Left ventricle myocardium inferior (tissue), 1 donor: ENCODE measurements at regions not wholly inside any gene's neighbourhood (a gene's known extent, or its start where the extent isn't known, plus 50 kb on each side); places are given as distances from the start of the nearest gene placed in this dataset.

ENCODE experiments used
- DNase-seq: peaks from one replicate; pipeline ENCODE4 v3.0.0-alpha.2; 2020
- H3K27ac ChIP-seq: fragments of 200-600 bp; replicated peaks from 2 replicates; pipeline ENCODE4 v1.8.0; 2021
- H3K27me3 ChIP-seq: fragments of 200-600 bp; 2 replicates; pipeline ENCODE4 v1.8.0; 2021; ENCODE audit warnings: low read depth
- H3K36me3 ChIP-seq: fragments of 200-600 bp; 2 replicates; pipeline ENCODE4 v1.8.0; 2021
- H3K4me1 ChIP-seq: fragments of 200-600 bp; 2 replicates; pipeline ENCODE4 v1.8.0; 2021
- H3K4me3 ChIP-seq: fragments of 200-600 bp; 2 replicates; pipeline ENCODE4 v1.8.0; 2021; ENCODE audit warnings: mild to moderate bottlenecking, moderate library complexity
- H3K9me3 ChIP-seq: fragments of 200-600 bp; replicated peaks from 2 replicates; pipeline ENCODE4 v1.8.0; 2021
- intact Hi-C: fragments of 100-400 bp; cut with micrococcal nuclease; formaldehyde crosslinking; loops from one replicate; pipeline ENCODE4 v1.11.0; 2022
- TF ChIP-seq, protein P1 (sequence below): fragments of 200-600 bp; IDR thresholded peaks from 2 replicates; pipeline ENCODE4 v1.8.0; 2021; ENCODE audit warnings: antibody characterized with exemption, mild to moderate bottlenecking, borderline replicate concordance
- donor health status: DM: no; HTN: yes; CAD: no; lungs with severe emphysema.

DNA sequence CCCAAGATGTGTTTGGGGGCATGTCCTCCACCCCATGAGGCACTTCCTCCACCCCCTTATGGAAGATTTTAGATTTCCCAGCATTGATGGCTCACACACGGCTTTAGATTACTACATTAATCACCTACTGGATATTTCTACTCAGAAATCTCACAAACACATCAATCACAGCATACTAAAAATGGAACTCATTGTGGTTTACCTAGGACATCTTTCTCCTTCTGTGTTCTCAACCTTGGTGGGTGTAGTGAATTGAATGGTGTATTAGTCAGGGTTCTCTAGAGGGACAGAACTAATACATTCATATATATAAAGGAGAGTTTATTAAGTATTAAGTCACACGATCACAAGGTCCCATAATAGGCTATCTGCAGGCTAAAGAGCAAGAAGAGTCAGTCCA is 82.1 kb upstream of the CYRIA start:
- TF ChIP-seq, protein P1, sequence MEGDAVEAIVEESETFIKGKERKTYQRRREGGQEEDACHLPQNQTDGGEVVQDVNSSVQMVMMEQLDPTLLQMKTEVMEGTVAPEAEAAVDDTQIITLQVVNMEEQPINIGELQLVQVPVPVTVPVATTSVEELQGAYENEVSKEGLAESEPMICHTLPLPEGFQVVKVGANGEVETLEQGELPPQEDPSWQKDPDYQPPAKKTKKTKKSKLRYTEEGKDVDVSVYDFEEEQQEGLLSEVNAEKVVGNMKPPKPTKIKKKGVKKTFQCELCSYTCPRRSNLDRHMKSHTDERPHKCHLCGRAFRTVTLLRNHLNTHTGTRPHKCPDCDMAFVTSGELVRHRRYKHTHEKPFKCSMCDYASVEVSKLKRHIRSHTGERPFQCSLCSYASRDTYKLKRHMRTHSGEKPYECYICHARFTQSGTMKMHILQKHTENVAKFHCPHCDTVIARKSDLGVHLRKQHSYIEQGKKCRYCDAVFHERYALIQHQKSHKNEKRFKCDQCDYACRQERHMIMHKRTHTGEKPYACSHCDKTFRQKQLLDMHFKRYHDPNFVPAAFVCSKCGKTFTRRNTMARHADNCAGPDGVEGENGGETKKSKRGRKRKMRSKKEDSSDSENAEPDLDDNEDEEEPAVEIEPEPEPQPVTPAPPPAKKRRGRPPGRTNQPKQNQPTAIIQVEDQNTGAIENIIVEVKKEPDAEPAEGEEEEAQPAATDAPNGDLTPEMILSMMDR, result no peak
- Histone ChIP-seq H3K4me3 (no peak overlapping the region), H3K27ac (no peak overlapping the region), H3K27me3 (no peaks in the 10 kb centered on the region), H3K9me3 (no peaks in the 10 kb centered on the region), H3K36me3 (no peaks in the 10 kb centered on the region), H3K4me1 (no peaks in the 10 kb centered on the region)
- no peak for DNase-seq
- intact Hi-C loops, result no loop called here

DNA sequence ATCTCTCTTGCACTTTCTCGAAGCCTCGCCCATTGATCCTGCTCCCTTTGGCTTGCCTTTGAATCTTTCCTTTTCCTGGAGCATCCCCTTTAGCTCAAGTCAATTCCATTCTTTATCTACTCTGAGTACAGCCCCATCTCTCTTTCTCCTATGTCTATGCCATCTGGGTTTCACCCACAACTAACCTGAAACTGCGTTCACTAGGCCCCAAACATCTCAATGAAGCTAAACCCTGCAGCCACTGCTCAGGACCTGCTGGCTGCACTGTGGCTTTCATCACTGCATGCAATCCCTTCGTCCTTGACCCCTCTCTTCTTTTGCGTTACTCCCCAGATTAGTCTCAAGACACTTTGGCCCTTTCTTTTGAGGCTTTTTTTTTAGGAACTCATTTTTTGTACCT is 81.6 kb upstream of the CYRIA start:
- H3K4me3 ChIP-seq, result no peak overlapping the region
- H3K4me1 ChIP-seq, result no peaks in the 10 kb centered on the region
- H3K27me3 ChIP-seq, result no peaks in the 10 kb centered on the region
- intact Hi-C loops, result no loop called here
- no peaks in the 10 kb centered on the region for H3K9me3 ChIP-seq
- TF ChIP-seq, protein P1, result no peak
- no peak overlapping the region for H3K27ac ChIP-seq
- no peak for DNase-seq
- H3K36me3 ChIP-seq, result no peaks in the 10 kb centered on the region

DNA sequence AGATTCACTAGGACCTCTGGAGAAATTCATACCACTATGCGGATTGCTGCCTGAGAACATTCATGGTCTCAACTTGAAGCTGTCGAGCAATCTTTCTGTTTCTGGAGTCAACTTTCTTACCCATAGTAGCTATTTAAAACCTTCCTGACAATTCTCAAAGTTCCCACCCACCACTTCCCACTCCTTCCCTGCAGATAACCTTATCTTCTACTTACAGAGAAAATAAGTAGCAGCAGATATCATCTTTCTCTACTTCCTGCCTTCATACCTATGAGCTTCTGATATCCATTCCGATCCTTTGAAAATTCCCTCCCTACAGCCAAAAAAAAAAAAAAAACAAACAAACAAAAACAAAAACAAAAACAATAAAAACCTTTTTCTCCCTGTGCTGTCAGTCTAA is 81.2 kb upstream of the CYRIA start:
- TF ChIP-seq, protein P1, result no peak
- Histone ChIP-seq H3K4me3 (no peak overlapping the region), H3K4me1 (no peaks in the 10 kb centered on the region), H3K27me3 (no peaks in the 10 kb centered on the region), H3K27ac (no peak overlapping the region), H3K9me3 (no peaks in the 10 kb centered on the region), H3K36me3 (no peaks in the 10 kb centered on the region)
- intact Hi-C loops, result no loop called here
- no peak for DNase-seq

DNA sequence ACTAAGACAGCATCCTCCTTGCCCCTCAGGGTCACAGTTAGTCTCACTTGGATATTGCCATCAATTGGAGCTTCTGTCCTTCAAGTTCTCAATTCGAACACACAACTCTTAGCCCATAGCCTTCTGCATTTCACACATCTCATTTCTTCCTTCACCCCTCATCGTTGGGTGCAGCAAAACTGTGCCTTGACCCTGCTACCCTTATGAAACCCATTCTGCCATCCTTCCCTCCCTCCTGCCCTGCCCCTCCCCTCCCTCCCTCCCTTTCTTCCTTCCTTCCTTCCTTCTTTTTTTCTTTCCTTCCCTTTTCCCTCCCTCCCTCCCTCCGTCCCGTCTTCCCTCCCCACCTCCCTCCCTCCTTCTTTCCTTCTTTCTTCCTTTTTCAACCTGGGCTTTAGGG is 80.7 kb upstream of the CYRIA start:
- H3K27me3 ChIP-seq, result no peaks in the 10 kb centered on the region
- H3K36me3 ChIP-seq, result no peaks in the 10 kb centered on the region
- intact Hi-C loops, result no loop called here
- H3K4me3 ChIP-seq, result no peak overlapping the region
- H3K27ac ChIP-seq, result no peak overlapping the region
- no peaks in the 10 kb centered on the region for H3K4me1 ChIP-seq
- no peaks in the 10 kb centered on the region for H3K9me3 ChIP-seq
- DNase-seq, result no peak
- TF ChIP-seq, protein P1, result no peak

DNA sequence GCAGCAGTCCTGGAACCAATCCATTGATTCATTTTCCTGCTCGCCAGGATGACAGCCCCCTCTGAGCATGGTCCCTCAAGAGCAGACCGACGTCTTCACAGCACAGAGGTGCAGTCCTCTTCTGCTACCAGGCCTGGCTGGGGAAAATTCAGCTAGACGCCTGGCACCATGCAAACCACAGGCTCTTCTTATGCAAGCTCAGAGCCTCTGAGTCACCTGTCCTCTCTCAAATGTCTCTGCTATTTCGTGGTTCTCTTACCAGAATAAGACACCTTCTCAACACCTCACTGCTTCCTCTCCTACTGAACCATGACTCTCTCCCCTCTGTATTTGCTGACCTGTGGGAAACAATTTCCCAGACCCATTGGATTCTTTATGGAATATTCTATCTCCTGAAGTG is 79.8 kb upstream of the CYRIA start:
- Histone ChIP-seq H3K9me3 (no peaks in the 10 kb centered on the region), H3K36me3 (no peaks in the 10 kb centered on the region), H3K4me3 (no peak overlapping the region), H3K27ac (no peak overlapping the region), H3K27me3 (no peaks in the 10 kb centered on the region), H3K4me1 (no peaks in the 10 kb centered on the region)
- intact Hi-C loops, result no loop called here
- TF ChIP-seq, protein P1, result no peak
- DNase-seq, result no peak

DNA sequence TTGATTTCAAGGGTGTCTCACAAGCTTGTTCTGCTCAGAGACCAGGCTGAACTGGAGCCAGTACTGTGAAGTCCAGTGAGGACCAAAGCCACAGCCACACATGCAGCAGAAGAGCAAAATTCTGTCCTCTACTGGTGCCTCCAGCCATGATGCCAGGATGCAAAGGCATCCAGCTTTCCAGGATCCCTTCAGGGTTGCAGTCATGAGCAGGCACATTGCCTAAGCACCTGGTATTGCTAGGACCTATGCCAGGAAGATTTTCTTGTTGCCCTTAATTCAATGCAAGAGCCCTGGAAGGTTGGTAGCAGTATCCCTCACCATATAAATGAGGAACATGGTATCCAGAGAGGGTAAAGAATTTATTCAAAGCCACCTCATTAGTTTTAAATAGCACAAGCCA is 78.9 kb upstream of the CYRIA start:
- no peaks in the 10 kb centered on the region for H3K27me3 ChIP-seq
- peaks cover 5% of the 10 kb centered on the region for H3K4me1 ChIP-seq
- H3K36me3 ChIP-seq, result no peaks in the 10 kb centered on the region
- TF ChIP-seq, protein P1, result no peak
- intact Hi-C loops, result no loop called here
- no peaks in the 10 kb centered on the region for H3K9me3 ChIP-seq
- H3K27ac ChIP-seq, result no peak overlapping the region
- no peak overlapping the region for H3K4me3 ChIP-seq
- no peak for DNase-seq
